Kidney capillary endothelial cell (primary cell): ENCODE measurements at regions not wholly inside any gene's neighbourhood (a gene's known extent, or its start where the extent isn't known, plus 50 kb on each side); places are given as distances from the start of the nearest gene placed in this dataset.

Experiments
- DNase-seq: peaks from one replicate; pipeline ENCODE4 v3.0.0-alpha.2; 2018; ENCODE audit warnings: low spot score

DNA sequence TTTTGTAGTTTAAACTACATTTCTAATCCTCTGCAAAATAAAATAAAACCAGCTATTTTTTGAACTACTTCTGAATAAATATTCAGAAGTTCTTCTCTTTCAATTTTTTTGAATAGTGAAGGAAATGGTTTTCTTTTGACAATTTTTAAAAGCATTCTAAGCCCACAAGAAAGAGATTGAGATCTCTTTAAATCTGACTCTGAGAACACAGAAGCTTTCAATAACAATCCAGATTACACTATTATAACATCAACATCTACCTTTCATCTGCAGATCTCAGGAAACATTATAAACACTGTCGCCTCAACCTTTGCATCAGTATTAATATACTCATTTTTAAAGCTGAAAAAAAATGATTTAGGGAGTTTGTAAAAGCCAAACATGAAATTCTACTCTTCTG lies 247.5 kb upstream of the PREP start:
- no peak for DNase-seq

DNA sequence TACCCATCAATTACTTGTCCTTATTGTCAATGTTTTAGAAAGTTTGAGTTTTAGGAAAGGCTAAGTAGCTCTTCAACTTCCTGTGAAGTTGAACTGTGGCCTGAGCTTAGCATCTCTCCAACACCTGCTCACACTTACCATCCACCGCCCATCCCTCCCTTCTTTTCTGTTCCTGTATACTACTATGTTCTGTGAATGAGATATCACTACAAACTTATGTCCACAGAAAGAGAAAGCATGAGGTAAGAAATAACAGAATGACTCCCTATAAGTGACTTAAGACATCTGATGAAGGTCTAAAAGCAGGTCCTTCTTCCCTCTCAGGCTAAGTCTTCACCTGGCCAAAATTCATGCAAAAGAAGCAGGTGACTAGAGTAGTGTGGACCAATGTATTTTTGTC lies 246.3 kb upstream of the PREP start:
- DNase-seq: no peak

DNA sequence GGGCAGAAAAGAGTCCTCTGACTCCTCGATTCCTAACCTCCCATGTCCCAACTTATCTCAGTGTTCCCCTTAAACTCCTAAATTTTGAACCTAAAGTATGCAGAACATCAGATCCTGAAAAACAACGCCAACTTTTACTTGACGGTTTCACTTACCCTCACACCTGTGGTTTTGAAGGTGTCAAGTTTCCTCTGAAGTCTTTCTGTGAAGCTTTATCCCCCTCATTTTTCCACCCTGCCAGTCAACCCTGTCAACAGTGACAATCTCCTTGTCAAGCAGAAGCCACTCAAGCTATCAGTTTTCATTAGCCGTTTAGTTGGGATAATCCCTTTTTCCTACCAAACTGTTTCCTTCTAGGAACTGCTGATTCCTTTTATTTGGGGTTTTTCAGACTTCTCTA lies 245.4 kb upstream of the PREP start:
- DNase-seq: no peak

DNA sequence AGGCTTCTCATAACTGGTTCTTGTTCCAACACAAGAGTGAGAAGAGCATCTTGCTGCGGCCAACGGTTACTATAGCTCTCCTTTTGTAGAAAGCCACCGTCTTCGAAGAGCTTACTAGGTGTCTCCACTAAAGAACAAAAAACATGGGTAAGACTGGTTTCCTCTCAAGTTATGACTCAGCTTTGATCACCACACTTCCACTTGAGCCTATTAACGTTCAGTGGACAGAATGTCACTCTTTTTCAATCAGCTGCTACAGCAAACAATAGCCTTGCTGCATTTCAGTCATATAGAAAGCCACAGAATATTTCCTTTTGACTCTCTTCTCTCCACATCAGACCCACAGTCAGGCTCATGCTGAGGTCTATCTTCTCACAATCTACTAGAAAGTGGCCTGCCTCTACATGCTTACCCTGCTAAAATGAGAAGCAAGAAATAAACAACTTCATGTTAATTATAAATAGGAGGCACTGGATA lies 243.5 kb upstream of the PREP start:
- peak; percentile 63 for DNase-seq

DNA sequence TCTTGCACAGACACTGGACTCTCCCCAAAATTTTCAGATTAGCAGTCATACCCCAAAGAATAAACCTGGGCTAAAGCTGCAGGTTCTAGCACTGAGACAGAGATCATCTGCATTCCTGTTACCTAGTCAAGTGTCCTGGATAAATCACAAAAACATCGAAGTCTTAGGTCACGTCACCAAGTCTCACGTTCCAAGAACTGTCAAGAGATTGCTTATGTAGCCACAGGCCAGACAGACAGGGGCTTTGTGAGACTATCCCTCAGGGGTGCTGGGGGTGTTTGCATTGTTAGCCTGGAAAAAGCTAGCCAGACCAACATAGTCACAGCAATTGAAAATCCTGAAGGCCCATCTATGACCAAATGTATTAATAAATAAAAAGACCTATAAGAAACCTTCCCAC lies 243.1 kb upstream of the PREP start:
- DNase-seq: no peak

DNA sequence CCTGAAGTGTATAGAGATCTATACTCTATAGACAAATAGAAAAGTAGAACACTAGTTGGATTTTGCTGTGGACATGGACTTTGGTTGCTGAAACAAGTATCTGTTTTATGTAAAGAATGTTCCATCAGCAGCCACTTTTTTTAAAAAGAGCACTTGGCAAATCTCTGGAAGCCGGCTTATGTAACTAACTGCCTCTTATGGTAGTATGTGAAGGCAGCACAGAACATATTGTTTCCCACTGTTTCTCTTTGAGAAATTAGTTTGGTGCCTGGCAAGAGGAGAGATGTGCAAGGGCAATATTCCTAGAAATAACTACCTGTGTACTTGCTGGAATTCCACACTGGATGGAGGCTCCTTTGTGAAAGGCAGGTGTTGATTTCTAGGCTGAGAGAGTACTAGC lies 242.3 kb upstream of the PREP start:
- DNase-seq: no peak

DNA sequence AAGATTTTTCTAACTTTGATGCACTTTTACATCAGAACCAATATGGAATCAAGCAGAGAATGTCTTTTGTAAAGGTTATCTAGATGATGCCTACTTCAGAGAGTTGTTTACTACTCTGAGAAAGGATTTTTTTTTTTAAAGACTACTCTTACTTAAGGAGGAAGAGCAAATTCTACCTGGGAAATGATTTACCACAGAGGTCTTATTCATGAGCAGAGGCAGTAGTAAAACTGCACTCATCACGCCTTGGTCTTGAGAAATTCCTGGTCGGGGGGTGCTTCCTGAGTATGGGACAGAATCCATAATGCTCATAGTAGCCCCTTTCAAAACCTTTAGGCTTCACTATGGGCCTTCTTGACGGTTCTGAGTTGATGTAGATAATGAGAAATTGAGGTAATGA lies 241.8 kb upstream of the PREP start:
- DNase-seq: no peak

DNA sequence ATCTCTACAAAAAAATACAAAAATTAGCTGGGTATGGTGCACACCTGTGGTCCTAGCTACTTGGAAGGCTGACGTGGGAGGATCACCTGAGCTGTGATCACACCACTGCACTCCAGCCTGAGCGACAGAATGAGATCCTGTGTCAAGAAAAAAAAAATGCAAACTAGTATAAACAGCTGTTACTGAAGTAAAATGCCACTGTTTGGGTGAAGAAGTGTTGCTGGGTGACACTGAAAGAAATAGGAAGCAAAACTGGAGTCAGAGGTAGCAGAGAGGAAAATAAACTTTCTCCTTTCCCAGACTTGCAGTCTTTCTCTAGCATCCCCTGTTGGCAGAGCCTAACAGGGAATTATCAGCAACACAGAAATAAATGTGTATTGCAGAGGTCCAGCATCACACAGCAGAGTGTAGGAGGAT lies 241.2 kb upstream of the PREP start:
- DNase-seq: no peak

DNA sequence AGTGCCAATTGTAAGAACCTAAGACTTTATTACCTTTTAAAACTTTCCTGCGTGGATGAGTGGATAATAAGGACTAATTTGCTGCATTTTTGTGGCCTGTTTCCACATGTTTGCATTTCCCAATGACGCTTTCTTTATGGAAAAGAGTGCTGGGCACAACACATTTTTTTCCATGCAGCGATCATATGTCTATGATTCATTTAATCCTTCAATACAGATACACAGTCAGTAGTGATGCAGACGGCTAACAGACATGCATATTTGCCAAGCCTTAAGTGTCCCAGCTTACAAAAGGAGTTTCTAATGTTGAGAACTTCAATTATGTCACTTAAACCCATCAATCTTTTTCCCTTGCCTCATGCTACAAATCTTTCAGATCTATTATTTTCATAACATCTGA lies 239.8 kb upstream of the PREP start:
- DNase-seq: no peak

DNA sequence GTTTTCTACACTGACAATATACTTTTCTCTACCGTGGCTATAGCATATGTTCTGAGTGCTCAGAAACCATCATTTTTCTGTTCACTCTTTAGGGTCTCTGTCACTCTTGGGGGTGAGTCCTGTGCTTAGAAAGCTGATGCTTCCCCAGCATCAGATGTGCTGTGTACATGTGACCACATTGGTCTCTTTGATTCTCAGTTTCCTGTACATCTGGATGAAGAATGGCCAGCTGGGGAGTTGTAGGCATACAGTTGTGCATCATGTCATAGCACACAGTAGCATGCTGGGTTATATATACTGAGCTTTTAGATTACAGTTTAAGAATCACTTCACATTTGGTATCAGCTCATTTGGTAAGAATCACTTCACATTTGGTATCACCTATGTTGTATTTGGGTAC lies 238.6 kb upstream of the PREP start:
- no peak for DNase-seq

DNA sequence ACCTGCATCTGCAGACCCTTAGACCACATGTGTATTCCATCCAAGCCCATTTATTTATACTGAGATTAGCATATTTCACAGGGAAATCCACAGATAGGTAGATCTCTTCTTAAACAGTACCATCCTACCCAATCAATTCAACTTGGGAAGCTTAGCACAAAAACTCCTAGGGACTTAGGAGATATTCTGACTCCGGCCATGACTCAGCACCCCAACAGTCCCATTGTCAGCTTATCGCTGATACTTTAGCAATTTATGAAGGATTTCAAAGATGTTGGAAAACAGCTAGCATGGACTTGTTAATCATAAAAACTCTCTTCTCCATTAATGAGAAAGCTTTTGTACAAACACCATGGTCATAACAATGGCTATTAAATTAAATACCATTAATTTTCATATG lies 236.2 kb upstream of the PREP start:
- DNase-seq: no peak

DNA sequence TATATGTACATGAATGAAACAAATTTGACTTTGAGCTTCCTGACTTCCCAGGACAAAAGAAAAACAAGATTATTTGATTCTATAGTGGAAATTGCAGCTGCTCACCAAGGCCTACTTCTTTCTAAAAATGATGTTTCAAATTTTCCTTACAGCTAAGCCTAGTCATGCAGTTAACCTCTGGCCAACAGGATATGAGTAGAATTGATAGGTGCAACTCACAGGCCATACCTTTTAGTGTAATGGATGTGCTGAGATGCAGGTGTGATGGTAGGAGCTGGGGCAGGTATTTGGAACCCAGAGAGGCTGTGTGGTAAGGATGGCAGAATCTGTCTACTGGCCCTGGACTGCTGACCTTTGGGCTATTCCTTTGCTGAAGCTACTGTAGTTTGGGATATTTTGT lies 230.9 kb upstream of the PREP start:
- no peak for DNase-seq

DNA sequence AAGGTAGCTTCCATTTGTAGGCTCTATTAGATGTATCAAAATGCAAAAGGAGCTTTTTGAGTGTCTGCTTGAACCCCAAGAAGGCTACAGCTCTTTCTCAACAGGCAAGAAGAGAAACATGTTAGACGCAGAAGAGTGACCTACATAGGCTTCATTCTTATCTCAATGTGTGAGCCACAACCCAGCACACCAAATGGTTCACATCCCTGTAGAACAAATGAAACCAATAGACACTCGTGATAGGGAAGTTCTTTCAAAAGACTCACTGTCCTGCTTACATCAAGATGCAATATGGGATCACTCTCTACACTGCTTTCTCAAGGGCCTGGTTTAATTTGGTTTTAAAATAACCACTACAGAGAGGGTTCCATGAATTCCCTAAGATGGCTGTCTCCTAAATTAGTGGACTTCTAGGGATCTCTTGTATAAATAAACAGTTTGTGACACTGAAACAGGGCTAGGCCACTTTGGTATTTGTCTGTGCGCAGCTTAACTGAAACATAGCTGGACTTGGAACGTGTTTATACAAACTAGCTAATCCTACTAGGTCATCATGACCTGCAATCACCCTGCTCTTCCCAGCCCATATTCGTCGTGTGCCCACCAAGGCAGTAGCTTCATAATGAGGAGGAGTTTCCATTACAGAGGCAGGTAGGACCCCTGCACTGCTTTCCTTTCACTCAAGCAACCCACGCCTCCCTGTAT lies 225.4 kb upstream of the PREP start:
- no peak for DNase-seq

DNA sequence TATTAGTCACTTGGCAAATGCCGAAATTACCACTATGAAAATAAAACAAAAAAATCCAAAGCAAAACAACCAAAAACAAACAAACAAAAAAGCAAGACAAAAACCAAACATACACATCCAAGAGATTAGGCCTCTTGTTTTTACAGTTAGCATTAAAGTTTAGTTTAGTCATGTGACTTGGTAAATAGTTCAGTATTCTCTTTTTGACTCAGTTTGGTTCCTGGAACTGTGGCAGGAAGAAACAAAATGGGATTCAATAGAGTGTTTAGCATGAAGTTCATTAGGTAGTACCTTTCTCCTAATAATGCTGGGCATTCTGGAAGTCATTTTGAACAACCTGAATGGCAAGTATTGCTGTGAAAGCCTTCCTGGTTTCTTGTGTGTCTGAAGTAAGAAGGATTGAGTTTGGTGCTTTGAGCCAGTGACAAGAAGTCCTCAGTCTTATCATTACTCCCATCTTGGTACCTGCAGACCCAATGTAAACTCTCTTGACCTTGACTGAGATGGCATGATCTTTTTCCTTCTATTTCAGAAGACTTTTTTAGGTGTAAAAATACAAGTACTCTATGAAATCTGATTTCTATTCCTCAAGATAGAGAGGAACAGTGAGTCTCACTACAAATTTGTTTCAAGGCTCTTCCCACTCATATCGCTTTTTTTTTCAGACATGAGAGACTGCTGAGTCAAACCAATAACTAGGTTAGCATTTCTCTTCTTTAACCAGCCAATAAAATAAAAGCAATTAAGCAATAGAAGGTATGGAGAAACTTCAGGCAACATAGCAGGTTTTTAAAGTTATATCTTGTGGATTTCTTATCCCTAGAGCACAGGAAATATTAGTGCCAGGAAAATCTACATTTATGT lies 223.6 kb upstream of the PREP start:
- DNase-seq: no peak

DNA sequence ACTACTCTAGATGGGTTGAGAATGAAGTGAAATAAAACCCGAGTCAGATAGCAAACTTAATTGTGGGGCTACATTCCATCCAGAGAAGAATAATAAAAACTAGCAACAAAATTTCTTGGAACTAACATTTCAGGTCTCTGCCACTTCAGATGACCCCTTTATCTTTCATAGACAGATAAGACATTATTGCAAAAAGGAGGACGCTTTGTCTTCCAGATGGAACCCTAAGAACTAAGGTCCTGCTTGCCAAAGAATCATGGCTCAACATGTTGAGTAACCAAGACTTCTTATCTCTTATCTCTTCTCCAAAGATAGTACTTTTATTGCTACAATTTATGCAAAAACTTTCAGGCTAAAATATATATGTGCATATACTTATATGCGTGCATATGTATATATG lies 221.1 kb upstream of the PREP start:
- DNase-seq: no peak

DNA sequence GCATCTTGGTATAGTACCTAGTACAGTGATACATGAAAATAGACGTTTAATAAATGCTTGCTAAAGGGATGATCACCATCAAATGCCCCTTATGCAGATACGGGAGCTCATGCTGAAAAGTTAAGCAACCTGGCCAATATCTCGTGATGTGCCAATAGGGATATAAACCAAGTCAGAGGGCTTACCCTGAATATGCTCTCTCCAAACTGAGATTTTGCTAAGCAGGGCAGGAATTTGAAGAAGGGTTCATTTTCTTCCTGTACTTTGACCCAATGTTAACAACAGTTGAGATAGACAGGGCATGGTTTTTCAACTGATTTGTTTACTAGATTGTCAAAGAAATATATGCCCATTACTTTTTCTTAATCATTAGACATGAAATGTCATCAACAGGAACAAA lies 219.3 kb upstream of the PREP start:
- DNase-seq: no peak

DNA sequence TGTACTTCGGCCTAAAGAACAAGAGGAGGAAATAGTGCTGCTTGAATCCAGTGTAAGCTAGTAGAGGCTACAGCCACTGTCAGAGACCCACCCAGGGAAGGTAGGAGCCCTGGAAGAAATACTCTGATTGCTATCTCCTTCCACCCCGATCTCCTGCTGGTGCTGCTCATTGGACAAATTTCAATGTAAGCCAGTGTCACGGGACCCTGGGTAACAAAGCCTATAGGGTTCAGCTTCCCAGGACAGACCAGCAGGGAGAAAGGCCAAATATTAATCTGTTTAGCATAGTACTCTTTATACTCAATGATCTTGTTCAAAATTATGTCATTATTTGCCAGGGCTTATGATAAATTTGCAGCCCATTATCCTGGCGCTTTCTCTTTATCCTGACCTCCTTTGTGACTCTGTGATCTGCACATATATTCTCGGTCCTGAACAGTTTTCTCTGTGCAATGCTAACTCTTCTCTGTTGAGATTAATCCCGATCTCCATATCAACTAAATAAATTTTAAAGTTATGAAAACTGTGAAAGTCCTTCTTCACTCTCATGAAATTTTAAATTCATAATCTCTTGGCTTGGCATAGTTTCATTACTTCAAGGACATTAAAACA lies 218.8 kb upstream of the PREP start:
- DNase-seq: no peak

DNA sequence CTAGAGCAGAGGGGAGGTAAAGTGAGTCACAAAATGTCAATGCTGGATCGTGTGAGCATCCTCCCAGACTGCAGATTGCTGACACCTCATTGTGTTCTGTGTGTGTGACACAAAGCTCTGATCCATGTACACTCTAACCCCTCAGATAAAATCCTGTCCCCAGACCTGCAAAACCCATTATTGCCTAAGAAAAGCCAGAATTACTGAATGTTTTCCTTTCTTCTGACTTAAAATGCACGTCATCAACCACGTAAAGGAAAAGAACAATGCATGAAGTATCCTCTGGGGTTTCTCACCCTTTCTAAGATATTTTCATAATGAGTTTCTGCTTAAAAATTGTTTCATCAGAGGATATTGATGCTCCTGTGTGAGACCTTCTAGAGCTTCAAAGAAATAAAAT lies 218.0 kb upstream of the PREP start:
- DNase-seq: no peak

DNA sequence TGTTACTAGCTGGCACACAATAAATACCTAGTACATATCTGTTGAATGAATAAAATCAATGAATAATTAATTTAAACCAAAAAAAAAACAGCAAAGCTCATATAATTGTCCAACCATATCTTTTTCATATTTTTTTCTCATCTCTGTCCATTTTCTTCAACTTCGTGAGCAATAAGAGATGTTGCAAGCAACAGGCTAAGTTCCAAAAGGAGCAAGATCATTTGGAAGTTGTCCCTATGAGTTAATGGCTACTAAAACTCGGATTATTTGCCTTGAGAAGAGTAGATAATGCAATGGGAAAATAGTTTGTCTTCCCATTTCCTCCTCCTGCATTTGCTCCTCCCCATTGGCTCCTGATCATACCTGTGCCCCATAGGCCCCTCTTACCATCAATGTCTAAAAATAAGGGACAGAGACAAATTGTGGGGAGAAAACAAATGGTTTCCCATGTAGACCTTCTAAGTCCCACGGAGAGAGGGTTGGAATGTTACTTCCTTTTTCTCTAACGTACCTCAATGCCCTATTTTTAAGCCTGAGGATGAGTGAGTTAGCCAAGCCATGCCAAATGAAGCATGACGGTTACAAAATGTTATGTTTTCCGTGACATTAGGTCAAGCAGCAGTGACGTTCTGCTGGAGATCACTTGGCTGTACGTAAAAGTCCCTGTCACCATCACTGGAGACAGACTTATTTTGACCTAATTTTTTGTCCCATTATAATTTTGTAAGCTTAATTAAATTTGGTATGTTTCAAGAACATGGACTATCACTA lies 217.3 kb upstream of the PREP start:
- DNase-seq: no peak

DNA sequence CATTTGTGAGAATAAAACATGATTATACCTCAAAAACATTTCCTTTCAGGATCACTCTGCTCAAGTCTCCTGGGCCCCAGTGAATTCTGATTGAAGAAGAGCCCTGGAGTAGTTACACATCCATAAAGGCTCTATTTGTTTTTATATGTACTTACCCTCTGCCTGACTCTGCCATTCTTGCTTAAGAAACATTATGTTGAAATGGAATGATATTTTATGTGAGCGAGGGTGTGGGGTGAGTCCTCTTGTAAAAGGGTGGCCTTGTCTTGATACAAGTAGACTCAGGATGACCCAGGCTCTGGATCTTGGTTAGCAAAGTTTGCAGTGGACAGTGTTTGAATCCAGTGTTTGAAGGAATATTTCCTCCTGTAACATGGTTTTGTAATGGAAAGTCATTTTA lies 215.4 kb upstream of the PREP start:
- DNase-seq: no peak

DNA sequence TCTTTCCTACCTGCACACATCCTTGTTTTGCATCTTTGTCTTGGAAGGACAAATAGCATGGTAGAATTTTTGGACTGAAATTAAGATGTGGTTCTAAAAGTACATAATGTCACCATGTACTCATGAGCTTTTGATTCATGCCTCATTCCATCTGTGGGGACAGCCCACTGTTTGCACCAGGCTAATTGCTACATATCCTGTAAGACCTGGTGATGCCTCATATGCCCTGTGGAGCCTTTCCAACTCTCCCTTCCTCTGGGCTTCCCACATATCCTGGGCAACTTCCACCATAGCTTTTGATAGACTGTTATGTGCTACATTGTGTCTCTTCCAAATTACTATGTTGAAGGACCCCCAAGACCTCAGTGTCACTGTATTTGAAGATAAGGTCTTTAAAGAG lies 213.6 kb upstream of the PREP start:
- DNase-seq: no peak

DNA sequence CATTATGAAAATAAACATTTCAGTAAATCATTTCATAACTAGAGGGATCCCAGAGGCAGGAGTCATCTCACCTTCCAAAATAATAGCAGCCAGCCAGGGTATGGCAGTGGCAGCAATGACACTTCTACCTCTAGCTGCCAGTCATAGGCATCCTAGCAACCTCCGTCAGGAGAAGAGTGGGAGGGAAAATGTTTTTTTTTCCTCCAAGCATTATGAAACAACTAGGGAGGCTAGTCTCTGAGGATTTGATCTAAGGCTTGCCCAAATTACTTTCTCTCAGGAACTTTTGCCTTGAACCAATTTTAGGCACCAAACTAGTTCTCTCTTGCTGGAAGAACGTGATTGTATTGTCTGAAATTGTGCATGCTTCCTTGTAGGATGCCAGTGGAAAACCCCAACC lies 208.7 kb upstream of the PREP start:
- no peak for DNase-seq
